ENCODE measurements at regions not wholly inside any gene's neighbourhood (a gene's known extent, or its start where the extent isn't known, plus 50 kb on each side); places are given as distances from the start of the nearest gene placed in this dataset.

DNA sequence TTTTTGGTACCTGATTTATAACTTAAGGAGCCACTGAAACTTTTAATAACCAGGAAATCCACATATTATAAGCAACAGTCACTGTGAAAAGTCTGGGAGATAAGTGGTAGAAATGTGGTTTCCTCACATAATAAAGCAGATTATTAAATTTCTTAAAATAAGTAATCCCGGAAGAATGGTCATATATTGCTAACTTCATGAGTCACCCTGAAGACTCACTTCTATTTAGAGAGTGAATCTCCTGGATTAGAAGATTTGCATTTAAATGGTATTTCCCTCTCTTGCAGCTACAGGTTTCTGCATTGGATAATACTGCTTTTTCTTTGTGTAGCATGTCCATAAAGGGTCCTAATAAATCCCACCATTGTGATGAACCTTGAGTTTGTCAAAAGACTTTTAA, 1286.8 kb upstream of the CDH8 start:
- TF ChIP-seq ZFX (IDR thresholded peaks at IDR 0.05) = no peak
- no peak overlapping the region for H3K27ac ChIP-seq

GRCh38 chr16:63315229-63315628, 1279.0 kb upstream of the CDH8 start:
- TF ChIP-seq CTCF (conservative IDR thresholded peaks at IDR 0.05) (no peak), ZFX (IDR thresholded peaks at IDR 0.05) (no peak)
- H3K27ac ChIP-seq = no peak overlapping the region

DNA sequence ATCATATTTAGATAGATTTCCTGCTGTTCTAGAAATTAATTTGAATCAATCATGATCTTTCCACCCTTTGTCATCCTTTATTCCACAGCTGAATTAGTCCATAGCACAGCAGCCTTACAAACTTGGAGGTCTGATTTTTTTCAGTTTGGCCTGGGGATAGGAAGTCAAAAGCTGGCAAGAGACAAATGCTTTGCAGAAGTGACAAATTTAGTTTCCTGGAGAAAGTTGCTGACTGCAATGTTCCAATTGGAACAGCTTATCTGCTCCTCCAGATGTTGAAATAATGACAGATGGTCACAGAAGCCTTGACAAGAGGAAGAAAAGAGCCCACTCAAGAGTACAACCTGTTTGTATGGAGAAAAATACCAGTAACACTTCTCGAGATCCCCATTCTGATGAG, 1276.1 kb upstream of the CDH8 start:
- H3K27ac ChIP-seq = no peak overlapping the region
- TF ChIP-seq ZFX (IDR thresholded peaks at IDR 0.05) = no peak
- no peak for TF ChIP-seq CTCF (conservative IDR thresholded peaks at IDR 0.05)

GRCh38 chr16:63311313-63311712, 1275.1 kb upstream of the CDH8 start:
- TF ChIP-seq CTCF (conservative IDR thresholded peaks at IDR 0.05) (no peak), ZFX (IDR thresholded peaks at IDR 0.05) (no peak)
- H3K27ac ChIP-seq = no peak overlapping the region

DNA sequence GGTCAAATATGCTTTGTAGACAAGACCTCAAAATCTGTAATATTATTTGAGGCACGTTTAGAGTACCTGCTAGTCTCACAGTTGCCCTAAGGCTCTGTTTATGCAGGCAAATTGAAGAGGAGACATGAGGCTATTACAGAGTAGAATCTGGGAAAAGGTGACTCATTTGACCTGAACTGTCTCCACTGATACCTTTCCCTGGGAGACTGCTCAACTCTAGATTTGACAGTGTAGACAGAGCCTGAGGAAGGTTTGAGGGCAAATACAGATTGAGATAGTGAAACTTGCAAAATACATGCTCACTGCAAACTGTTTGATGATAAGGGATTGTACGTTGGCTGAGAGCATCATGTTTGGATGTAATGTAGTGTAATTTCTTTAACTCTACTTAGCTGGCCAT, 1266.6 kb upstream of the CDH8 start:
- no peak overlapping the region for H3K27ac ChIP-seq
- TF ChIP-seq ZFX (IDR thresholded peaks at IDR 0.05) = no peak
- no peak for TF ChIP-seq CTCF (conservative IDR thresholded peaks at IDR 0.05)

- no peak overlapping the region for H3K27ac ChIP-seq
- TF ChIP-seq CTCF (conservative IDR thresholded peaks at IDR 0.05) (no peak), ZFX (IDR thresholded peaks at IDR 0.05) (no peak)
These were observed 1265.1 kb upstream of the CDH8 start for GRCh38 chr16:63301349-63301748.

- no peak overlapping the region for H3K27ac ChIP-seq
- TF ChIP-seq ZFX (IDR thresholded peaks at IDR 0.05) (no peak), CTCF (conservative IDR thresholded peaks at IDR 0.05) (no peak)
These were observed 1262.8 kb upstream of the CDH8 start for GRCh38 chr16:63298993-63299392.

DNA sequence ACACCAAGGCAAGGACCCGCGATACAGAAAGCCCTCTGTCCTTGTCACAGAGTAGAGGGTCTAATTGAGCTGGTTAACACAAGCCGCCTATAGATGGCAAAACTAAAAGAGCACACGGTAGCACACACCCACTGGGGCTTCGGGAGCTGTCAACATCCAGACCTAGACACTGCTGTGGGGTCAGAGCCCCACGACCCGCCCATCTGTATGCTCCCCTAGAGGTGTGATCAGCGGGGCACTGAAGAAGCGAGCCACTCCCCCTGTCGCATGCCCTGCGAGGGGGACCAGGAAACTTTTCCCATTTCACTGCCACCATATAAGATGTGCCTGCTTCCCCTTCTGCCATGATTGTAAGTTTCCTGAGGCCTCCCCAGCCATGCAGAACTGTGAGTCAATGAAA, 1255.8 kb upstream of the CDH8 start:
- no peak overlapping the region for H3K27ac ChIP-seq
- no peak for TF ChIP-seq CTCF (conservative IDR thresholded peaks at IDR 0.05)
- no peak for TF ChIP-seq ZFX (IDR thresholded peaks at IDR 0.05)

All from C4-2B (cell line).